Endothelial cell (in vitro differentiated cells): ENCODE measurements at regions not wholly inside any gene's neighbourhood (a gene's known extent, or its start where the extent isn't known, plus 50 kb on each side); places are given as distances from the start of the nearest gene placed in this dataset.
"Not testable (repeated sequence)": the region's sequence is repeated elsewhere in the genome, so short reads cannot be mapped to it uniquely, and the experiment has no call there.

ENCODE experiments used
- DNase-seq: peaks from one replicate; pipeline ENCODE4 v3.0.0; 2021; ENCODE audit warnings: low spot score
- H3K27ac Mint-ChIP-seq: one replicate; pipeline ENCODE4 v1.8.0; 2021; ENCODE audit warnings: mixed read lengths, inconsistent platforms; ENCODE audit not compliant: unreplicated experiment
- H3K27me3 Mint-ChIP-seq: one replicate; pipeline ENCODE4 v1.8.0; 2021; ENCODE audit warnings: mild to moderate bottlenecking, moderate library complexity, mixed read lengths, inconsistent platforms; ENCODE audit not compliant: unreplicated experiment
- H3K36me3 Mint-ChIP-seq: one replicate; pipeline ENCODE4 v1.8.0; 2021; ENCODE audit warnings: mild to moderate bottlenecking, low read depth, mixed read lengths, inconsistent platforms; ENCODE audit not compliant: unreplicated experiment
- H3K4me1 Mint-ChIP-seq: one replicate; pipeline ENCODE4 v1.8.0; 2021; ENCODE audit warnings: mild to moderate bottlenecking, mixed read lengths, inconsistent platforms; ENCODE audit not compliant: unreplicated experiment
- H3K4me3 Mint-ChIP-seq: one replicate; pipeline ENCODE4 v1.8.0; 2021; ENCODE audit warnings: mild to moderate bottlenecking, mixed read lengths, inconsistent platforms; ENCODE audit not compliant: unreplicated experiment
- H3K9me3 Mint-ChIP-seq: one replicate; pipeline ENCODE4 v1.8.0; 2021; ENCODE audit warnings: mixed read lengths, inconsistent platforms; ENCODE audit not compliant: unreplicated experiment
- CTCF ChIP-seq: fragments of 200-600 bp; sonication (generic); IDR thresholded peaks from one replicate; pipeline ENCODE4 v1.5.0; 2021; ENCODE audit warnings: antibody characterized with exemption; ENCODE audit not compliant: unreplicated experiment

GRCh38 chr4:169925678-169926077, 100.5 kb downstream of the MFAP3L start:
- TF ChIP-seq CTCF: no peak
- Mint-ChIP-seq H3K27ac (no peak overlapping the region), H3K36me3 (no peaks in the 10 kb centered on the region), H3K27me3 (no peaks in the 10 kb centered on the region), H3K4me3 (no peak overlapping the region), H3K4me1 (peaks cover 4% of the 10 kb centered on the region), H3K9me3 (no peaks in the 10 kb centered on the region)
- no peak for DNase-seq

- DNase-seq: no peak
- Mint-ChIP-seq H3K4me3 (no peak overlapping the region), H3K27ac (no peak overlapping the region), H3K9me3 (no peaks in the 10 kb centered on the region), H3K36me3 (no peaks in the 10 kb centered on the region), H3K4me1 (peaks cover 7% of the 10 kb centered on the region), H3K27me3 (no peaks in the 10 kb centered on the region)
- TF ChIP-seq CTCF: no peak
Measured at GRCh38 chr4:169922632-169923276, 103.4 kb downstream of the MFAP3L start.

- H3K27me3 Mint-ChIP-seq: no peaks in the 10 kb centered on the region
- peaks cover 7% of the 10 kb centered on the region for H3K4me1 Mint-ChIP-seq
- peaks cover 7% of the 10 kb centered on the region for H3K36me3 Mint-ChIP-seq
- TF ChIP-seq CTCF: no peak
- no peak overlapping the region for H3K4me3 Mint-ChIP-seq
- DNase-seq: no peak
- no peak overlapping the region for H3K27ac Mint-ChIP-seq
- H3K9me3 Mint-ChIP-seq: no peaks in the 10 kb centered on the region
Measured at GRCh38 chr4:169921732-169922131, 104.5 kb downstream of the MFAP3L start.

- H3K36me3 Mint-ChIP-seq: peaks cover 7% of the 10 kb centered on the region
- H3K27ac Mint-ChIP-seq: no peak overlapping the region
- peaks cover 1% of the 10 kb centered on the region for H3K27me3 Mint-ChIP-seq
- peaks cover 7% of the 10 kb centered on the region for H3K4me1 Mint-ChIP-seq
- no peak for DNase-seq
- TF ChIP-seq CTCF: no peak
- no peak overlapping the region for H3K4me3 Mint-ChIP-seq
- H3K9me3 Mint-ChIP-seq: no peaks in the 10 kb centered on the region
Measured at GRCh38 chr4:169921237-169921636, 105.0 kb downstream of the MFAP3L start.

GRCh38 chr4:169919194-169920124, 106.7 kb downstream of the MFAP3L start:
- H3K4me3 Mint-ChIP-seq, DNase-seq, H3K27ac Mint-ChIP-seq, H3K36me3 Mint-ChIP-seq, H3K4me1 Mint-ChIP-seq, H3K9me3 Mint-ChIP-seq, H3K27me3 Mint-ChIP-seq: not testable (repeated sequence)
